ENCODE measurements at regions not wholly inside any gene's neighbourhood (a gene's known extent, or its start where the extent isn't known, plus 50 kb on each side); places are given as distances from the start of the nearest gene placed in this dataset.
"Not testable (repeated sequence)": the region's sequence is repeated elsewhere in the genome, so short reads cannot be mapped to it uniquely, and the experiment has no call there.

- TF ChIP-seq CTCF (conservative IDR thresholded peaks at IDR 0.05; ENCODE audit: low read length); EZH2phosphoT487 (IDR thresholded peaks at IDR 0.05; ENCODE audit: borderline replicate concordance, low read depth, low read length): not testable (repeated sequence)
These were observed 51.4 kb upstream of the PIK3CB start for GRCh38 chr3:138886096-138886495.
